Thyroid gland (tissue), 4 donors: ENCODE measurements at regions not wholly inside any gene's neighbourhood (a gene's known extent, or its start where the extent isn't known, plus 50 kb on each side); places are given as distances from the start of the nearest gene placed in this dataset.

Experiments used
- DNase-seq, 2 donors: peaks; one replicate each; pipeline ENCODE4 v3.0.0-alpha.2; 2019
- H3K27ac ChIP-seq, 3 donors: fragments of 200-600 bp; sonication (generic); 1 replicate in 2 of 3; 2 replicates in 1 of 3; pipeline ENCODE4 v1.5.1; 2016 to 2019; ENCODE audit warnings: mild to moderate bottlenecking in 1 of 3, moderate library complexity in 1 of 3
- H3K27me3 ChIP-seq: fragments of 200-600 bp; sonication (generic); one replicate; pipeline ENCODE4 v1.5.1; 2019
- H3K36me3 ChIP-seq, 2 donors: fragments of 200-600 bp; sonication (generic); one replicate each; pipeline ENCODE4 v1.5.1; 2016 to 2019
- H3K4me1 ChIP-seq, 2 donors: fragments of 200-600 bp; sonication (generic); one replicate each; pipeline ENCODE4 v1.5.1; 2017 to 2019
- H3K4me3 ChIP-seq, 3 donors: fragments of 200-600 bp; sonication (generic); replicated peaks in 1 of 3; 1 replicate in 2 of 3; 2 replicates in 1 of 3; pipeline ENCODE4 v1.5.1; 2016; ENCODE audit warnings: mild to moderate bottlenecking in 1 of 3
- H3K9me3 ChIP-seq: fragments of 200-600 bp; sonication (generic); one replicate; pipeline ENCODE4 v1.5.1; 2017
- POLR2A ChIP-seq, 2 donors: fragments of 450-650 bp; IDR thresholded peaks; one replicate each; pipeline ENCODE4 v1.6.1; 2017; ENCODE audit warnings: antibody characterized with exemption in 2 of 2, mild to moderate bottlenecking in 2 of 2, moderate library complexity in 1 of 2
- WGBS, 2 donors: methylation state at CpG; one replicate each; pipeline ENCODE4 v1.1.5; 2017; 5-methylcytosine and 5-hydroxymethylcytosine counted together
- intact Hi-C: fragments of 100-400 bp; cut with DNase I; formaldehyde crosslinking; loops from one replicate; pipeline ENCODE4 v1.15.1; 2023
- TF ChIP-seq, protein P1 (sequence below), 6 experiments: fragments of 200-600 bp in 3 of 6; fragments of 450-650 bp in 3 of 6; sonication (generic) in 3 of 6; IDR thresholded peaks; one replicate each; pipeline ENCODE4 v1.5.1; 2016 to 2019; ENCODE audit warnings: antibody characterized with exemption in 6 of 6, mild to moderate bottlenecking in 2 of 6, inconsistent platforms in 1 of 6, moderate library complexity in 1 of 6

DNA sequence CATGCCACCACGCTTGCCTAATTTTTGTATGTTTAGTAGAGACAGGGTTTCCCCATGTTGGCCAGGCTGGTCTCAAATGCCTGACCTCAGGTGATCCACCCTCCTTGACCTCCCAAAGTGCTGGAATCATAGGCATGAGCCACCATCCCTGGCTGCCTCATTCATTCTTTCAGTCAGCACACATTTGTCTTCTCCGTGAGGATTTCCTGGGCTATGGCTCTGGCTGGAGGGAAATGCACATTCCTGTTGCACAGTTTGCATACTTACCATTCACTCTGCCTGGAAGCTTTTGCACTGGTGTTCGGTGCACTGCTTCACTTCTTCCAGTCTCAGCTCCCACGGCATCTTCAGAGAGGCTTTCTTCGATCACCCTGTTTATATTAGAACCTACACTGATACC is 267.8 kb downstream of the STIM2 start:
- no peaks in the 10 kb centered on the region for H3K9me3 ChIP-seq
- H3K27me3 ChIP-seq, result no peaks in the 10 kb centered on the region
- H3K4me3 ChIP-seq, result no peak overlapping the region
- no peaks in the 10 kb centered on the region for H3K4me1 ChIP-seq
- WGBS, 2 donors, result 90 to 92% methylated on average over 5 of the region's 5 CpGs
- H3K36me3 ChIP-seq, result no peaks in the 10 kb centered on the region
- TF ChIP-seq POLR2A (IDR thresholded peaks at IDR 0.05), result no peak
- TF ChIP-seq, protein P1, sequence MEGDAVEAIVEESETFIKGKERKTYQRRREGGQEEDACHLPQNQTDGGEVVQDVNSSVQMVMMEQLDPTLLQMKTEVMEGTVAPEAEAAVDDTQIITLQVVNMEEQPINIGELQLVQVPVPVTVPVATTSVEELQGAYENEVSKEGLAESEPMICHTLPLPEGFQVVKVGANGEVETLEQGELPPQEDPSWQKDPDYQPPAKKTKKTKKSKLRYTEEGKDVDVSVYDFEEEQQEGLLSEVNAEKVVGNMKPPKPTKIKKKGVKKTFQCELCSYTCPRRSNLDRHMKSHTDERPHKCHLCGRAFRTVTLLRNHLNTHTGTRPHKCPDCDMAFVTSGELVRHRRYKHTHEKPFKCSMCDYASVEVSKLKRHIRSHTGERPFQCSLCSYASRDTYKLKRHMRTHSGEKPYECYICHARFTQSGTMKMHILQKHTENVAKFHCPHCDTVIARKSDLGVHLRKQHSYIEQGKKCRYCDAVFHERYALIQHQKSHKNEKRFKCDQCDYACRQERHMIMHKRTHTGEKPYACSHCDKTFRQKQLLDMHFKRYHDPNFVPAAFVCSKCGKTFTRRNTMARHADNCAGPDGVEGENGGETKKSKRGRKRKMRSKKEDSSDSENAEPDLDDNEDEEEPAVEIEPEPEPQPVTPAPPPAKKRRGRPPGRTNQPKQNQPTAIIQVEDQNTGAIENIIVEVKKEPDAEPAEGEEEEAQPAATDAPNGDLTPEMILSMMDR (IDR thresholded peaks at IDR 0.05), result no peak
- no peak overlapping the region for H3K27ac ChIP-seq
- intact Hi-C loops, result no loop called here
- DNase-seq, result no peak

DNA sequence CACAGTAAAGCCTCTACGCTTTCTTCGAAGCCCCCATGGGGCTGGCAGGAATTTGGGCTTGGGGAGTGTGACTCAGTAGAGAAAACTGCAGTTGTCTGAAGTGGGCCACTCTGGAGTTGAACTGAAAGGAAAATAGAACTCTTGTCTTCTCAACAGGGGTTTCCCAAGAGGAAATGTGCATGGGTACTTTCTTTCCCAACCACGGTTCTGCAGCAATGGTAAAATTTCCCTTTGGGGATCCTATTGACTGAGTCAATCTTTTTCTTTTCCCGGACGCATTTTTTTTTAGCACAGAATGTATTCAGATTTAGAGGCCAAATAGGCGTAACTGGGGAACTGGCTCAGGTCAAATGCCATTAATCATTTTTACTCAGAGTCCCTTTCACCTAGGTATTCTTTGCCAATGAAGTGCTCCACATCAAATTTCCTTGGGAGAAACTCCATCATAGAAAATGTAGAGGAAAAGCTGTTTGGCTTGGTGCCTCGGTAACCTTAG is 269.3 kb downstream of the STIM2 start:
- no peak for DNase-seq
- 68 to 70% methylated on average over 7 of the region's 7 CpGs for WGBS, 2 donors
- intact Hi-C loops, result no loop called here

DNA sequence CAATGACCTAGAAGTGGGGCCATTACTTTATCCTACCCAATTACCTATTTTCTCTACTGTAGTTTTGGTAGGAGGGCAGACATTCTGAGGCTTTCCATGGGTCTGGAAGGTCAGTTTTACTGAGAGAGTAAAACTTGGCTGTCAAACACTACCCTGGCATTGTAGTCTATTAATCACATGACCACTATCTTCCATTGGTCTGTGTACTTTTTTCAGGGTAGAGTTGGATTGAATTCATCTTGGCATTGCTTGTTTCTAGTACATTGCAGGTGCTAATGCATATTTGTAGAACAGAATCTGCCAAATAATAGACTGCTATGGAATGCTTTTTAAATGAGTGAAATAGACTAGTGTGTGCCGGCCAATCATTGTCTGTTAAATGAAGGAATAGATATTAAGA is 271.9 kb downstream of the STIM2 start:
- H3K27ac ChIP-seq, result no peak overlapping the region
- WGBS, 2 donors, result 98 to 100% methylated on average over 1 of the region's 1 CpG

More for the DNA sequence above, 269.3 kb downstream of the STIM2 start:
- Histone ChIP-seq H3K9me3 (no peaks in the 10 kb centered on the region), H3K4me3 (no peak overlapping the region), H3K27me3 (no peaks in the 10 kb centered on the region), H3K36me3 (no peaks in the 10 kb centered on the region), H3K4me1 (no peaks in the 10 kb centered on the region), H3K27ac (no peak overlapping the region)
- TF ChIP-seq, protein P1 (IDR thresholded peaks at IDR 0.05), result no peak
- TF ChIP-seq POLR2A (IDR thresholded peaks at IDR 0.05), result no peak

DNA sequence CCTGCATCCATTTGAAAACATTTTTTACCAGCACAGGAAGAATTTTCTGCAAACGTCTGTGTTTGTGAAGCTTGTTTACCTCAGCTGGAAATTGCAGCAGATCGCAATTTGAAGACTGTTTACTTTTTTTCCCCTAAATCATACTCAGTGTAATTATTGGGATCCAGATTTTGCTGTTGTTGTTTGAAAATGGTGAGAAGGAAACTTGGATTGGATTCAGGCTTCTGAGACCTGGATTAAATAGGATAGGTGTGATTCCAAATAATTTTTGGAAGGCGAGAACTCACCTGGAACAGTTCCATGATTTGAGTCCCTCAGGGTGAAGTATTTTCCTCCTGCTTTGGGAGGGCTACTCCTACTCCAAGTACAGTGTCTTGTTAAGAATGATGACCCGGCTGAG is 279.8 kb downstream of the STIM2 start:
- TF ChIP-seq POLR2A (IDR thresholded peaks at IDR 0.05), result no peak
- TF ChIP-seq, protein P1 (IDR thresholded peaks at IDR 0.05), result no peak
- H3K9me3 ChIP-seq, result no peaks in the 10 kb centered on the region
- H3K36me3 ChIP-seq, result no peaks in the 10 kb centered on the region
- H3K4me3 ChIP-seq, result no peak overlapping the region
- intact Hi-C loops, result no loop called here
- no peak overlapping the region for H3K27ac ChIP-seq
- no peak for DNase-seq
- no peaks in the 10 kb centered on the region for H3K4me1 ChIP-seq
- WGBS, 2 donors, result 65 to 73% methylated on average over 4 of the region's 4 CpGs
- no peaks in the 10 kb centered on the region for H3K27me3 ChIP-seq

More for the DNA sequence above, 271.9 kb downstream of the STIM2 start:
- H3K9me3 ChIP-seq, result no peaks in the 10 kb centered on the region
- H3K27me3 ChIP-seq, result no peaks in the 10 kb centered on the region
- no peaks in the 10 kb centered on the region for H3K36me3 ChIP-seq
- no peaks in the 10 kb centered on the region for H3K4me1 ChIP-seq
- intact Hi-C loops, result no loop called here
- no peak for DNase-seq
- no peak for TF ChIP-seq POLR2A (IDR thresholded peaks at IDR 0.05)
- TF ChIP-seq, protein P1 (IDR thresholded peaks at IDR 0.05), result no peak
- no peak overlapping the region for H3K4me3 ChIP-seq

DNA sequence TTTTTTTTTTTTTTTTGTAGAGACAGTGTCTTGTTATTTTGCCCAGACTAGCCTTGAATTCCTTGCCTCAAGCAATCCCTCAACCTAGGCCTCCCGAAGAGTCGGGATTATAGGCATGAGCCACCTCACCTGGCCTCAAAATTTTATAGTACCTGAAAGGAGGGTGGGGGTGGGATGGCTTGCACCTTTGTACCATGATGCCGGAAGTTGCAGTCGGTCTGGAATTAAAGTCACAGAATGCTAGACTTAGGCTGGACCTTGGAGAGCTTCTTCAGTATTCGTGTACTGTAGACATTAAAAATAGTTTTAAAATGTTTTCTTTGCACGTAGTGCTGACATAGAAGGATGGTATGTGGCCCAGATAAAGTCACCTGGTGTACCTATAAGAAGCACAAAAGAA is 280.9 kb downstream of the STIM2 start:
- TF ChIP-seq, protein P1 (IDR thresholded peaks at IDR 0.05), result no peak
- TF ChIP-seq POLR2A (IDR thresholded peaks at IDR 0.05), result no peak
- intact Hi-C loops, result no loop called here
- 83 to 87% methylated on average over 6 of the region's 6 CpGs for WGBS, 2 donors
- no peak for DNase-seq
- H3K27ac ChIP-seq, result no peak overlapping the region
- H3K27me3 ChIP-seq, result no peaks in the 10 kb centered on the region
- no peaks in the 10 kb centered on the region for H3K4me1 ChIP-seq
- no peaks in the 10 kb centered on the region for H3K36me3 ChIP-seq
- H3K9me3 ChIP-seq, result no peaks in the 10 kb centered on the region
- no peak overlapping the region for H3K4me3 ChIP-seq
